C4-2B (cell line): ENCODE measurements at regions not wholly inside any gene's neighbourhood (a gene's known extent, or its start where the extent isn't known, plus 50 kb on each side); places are given as distances from the start of the nearest gene placed in this dataset.
A peak's percentile ranks its signal among the peaks of the same experiment; 100 is the strongest.

ENCODE experiments used
- H3K27ac ChIP-seq: fragments of 450-650 bp; 2 replicates; pipeline ENCODE4 v1.5.1; 2017
- ZFX ChIP-seq: fragments of 450-650 bp; IDR thresholded peaks from 2 replicates; pipeline ENCODE4 v1.6.1; 2017
- TF ChIP-seq, protein P1 (sequence below): fragments of 450-650 bp; conservative IDR thresholded peaks from 2 replicates; pipeline ENCODE4 v1.5.1; 2017; ENCODE audit warnings: mild to moderate bottlenecking

DNA sequence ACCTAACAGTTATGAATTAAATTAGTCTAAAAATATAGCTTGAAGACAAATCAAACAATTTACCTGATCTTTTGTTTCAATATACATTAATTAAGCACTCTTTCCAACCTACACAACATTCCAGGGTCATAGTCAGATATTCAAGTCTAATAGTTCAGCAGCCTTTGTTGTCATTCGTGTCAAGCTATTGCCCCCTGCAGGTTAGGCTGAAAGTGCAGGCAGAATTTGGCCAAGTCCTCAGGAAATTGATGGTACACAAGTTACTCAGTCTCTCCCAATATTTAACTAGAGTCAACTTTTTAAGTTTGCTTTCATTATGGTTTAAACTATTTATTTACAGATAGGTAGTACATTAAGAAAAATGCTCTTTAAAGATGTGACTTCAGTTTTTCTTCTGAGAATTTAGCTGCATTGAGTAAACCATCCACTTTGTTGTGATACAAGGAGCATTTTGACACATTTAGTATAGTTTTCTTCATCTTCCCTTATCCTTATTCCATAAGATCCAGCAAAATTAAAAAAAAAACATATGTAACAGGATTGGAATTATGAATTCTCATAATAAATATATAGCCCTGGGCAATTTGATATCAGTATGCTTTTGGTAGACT is 130.3 kb upstream of the DPYD start:
- H3K27ac ChIP-seq, result no peak overlapping the region
- TF ChIP-seq, protein P1, sequence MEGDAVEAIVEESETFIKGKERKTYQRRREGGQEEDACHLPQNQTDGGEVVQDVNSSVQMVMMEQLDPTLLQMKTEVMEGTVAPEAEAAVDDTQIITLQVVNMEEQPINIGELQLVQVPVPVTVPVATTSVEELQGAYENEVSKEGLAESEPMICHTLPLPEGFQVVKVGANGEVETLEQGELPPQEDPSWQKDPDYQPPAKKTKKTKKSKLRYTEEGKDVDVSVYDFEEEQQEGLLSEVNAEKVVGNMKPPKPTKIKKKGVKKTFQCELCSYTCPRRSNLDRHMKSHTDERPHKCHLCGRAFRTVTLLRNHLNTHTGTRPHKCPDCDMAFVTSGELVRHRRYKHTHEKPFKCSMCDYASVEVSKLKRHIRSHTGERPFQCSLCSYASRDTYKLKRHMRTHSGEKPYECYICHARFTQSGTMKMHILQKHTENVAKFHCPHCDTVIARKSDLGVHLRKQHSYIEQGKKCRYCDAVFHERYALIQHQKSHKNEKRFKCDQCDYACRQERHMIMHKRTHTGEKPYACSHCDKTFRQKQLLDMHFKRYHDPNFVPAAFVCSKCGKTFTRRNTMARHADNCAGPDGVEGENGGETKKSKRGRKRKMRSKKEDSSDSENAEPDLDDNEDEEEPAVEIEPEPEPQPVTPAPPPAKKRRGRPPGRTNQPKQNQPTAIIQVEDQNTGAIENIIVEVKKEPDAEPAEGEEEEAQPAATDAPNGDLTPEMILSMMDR, result peak; percentile 90
- TF ChIP-seq ZFX, result no peak

DNA sequence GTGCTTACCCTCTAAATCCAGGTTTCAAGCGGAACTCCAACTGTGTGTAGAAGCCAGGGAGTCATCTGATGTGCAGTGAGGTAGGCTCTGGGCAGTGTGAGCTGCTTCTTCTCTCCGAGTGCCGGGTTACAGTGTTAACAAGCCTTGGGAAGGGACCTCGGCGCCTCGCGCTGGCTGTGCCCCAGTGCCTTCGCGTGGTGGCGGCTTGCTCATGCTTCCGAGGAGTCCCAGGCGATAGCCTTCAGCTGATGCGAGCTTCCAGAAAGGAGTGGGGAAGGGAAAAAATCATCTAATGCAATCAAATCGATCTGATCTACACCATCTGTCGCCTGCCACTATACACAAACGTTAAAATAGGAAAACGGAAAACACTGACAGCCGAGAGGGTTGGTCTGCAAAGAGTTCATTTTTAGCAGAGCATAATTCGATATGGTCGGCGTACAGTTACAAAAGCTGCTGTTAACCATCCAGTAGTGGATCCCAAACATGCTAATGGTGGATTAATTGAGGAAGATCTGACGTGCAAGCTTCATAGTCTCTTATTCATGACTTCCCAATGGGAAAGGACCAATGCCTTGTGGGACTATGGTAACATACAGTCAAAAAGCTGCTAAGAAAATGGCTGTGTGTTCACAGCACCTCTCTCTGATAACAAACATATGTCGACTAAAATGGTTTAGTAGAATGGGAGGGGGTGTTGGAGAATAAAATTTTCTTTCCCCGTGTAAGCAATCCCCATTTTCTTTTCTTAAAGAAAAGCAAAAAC is 128.7 kb upstream of the DPYD start:
- H3K27ac ChIP-seq, result no peak overlapping the region
- no peak for TF ChIP-seq ZFX
- TF ChIP-seq, protein P1, result no peak

DNA sequence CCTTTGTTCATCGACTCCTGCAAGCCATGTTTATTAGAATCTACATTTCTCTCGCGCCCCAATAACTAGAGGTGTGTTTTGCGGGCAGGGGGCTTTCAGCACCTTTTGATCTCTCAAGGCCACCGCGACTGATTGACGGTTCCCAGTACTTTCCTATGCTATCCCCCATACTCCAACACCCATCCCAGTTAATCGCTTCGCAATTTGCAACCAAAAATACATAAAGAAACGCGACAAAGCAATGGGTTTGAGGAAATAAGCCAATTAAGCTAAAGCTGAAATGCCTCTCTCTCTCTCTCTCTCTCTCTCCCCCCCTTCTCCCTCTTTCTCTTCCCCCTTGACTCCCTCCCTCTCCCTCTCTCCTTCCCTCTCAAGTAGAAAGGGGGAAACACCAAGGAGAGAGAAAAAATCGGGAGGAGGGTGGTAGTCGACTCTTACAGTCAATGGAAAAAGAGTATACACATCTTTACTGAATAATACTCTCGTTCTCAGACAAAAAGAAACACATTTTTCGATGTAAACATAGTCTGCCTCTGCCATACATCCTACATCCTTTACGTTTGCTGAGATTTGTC is 128.0 kb upstream of the DPYD start:
- no peak overlapping the region for H3K27ac ChIP-seq
- TF ChIP-seq ZFX, result no peak
- TF ChIP-seq, protein P1, result no peak

DNA sequence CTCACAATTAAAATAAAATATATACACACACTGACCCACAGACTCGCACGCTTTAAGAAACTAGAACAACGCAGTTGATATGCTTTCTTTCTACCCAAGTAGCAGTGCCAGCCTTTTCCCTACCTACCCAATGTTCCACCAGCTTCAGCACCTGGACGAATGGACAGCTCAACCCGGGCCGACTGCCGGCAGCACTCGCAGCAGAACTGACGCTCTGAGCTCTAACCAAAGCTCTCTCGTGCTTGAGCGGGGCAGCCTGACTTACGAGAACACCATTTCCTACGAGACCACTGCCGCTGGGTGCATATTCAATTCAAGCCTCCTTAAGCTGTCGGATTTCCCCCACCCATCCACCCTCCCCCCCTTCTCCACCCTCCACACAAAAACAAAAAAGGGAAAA is 127.4 kb upstream of the DPYD start:
- TF ChIP-seq, protein P1, result no peak
- no peak for TF ChIP-seq ZFX

DNA sequence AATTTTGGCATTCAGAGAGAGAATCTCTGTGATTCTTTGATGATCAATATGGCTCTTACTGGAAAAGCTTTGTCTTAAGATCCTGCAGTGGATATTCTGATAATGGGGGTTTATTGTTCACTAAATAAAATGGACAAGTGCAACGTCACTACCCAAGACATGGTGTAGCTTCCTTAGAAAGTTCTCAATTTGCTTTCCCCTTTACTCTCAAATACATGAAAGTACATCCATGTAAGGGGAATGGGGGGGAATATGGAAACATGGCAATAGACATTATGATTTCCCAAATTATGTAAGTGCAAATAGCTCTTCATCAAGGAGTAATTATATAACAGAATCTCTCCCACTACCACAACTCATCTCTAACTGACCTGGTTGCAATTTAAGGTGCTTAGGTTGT is 126.3 kb upstream of the DPYD start:
- H3K27ac ChIP-seq, result no peak overlapping the region
- TF ChIP-seq, protein P1, result no peak
- no peak for TF ChIP-seq ZFX

More for the DNA sequence above, 127.4 kb upstream of the DPYD start:
- H3K27ac ChIP-seq, result no peak overlapping the region

DNA sequence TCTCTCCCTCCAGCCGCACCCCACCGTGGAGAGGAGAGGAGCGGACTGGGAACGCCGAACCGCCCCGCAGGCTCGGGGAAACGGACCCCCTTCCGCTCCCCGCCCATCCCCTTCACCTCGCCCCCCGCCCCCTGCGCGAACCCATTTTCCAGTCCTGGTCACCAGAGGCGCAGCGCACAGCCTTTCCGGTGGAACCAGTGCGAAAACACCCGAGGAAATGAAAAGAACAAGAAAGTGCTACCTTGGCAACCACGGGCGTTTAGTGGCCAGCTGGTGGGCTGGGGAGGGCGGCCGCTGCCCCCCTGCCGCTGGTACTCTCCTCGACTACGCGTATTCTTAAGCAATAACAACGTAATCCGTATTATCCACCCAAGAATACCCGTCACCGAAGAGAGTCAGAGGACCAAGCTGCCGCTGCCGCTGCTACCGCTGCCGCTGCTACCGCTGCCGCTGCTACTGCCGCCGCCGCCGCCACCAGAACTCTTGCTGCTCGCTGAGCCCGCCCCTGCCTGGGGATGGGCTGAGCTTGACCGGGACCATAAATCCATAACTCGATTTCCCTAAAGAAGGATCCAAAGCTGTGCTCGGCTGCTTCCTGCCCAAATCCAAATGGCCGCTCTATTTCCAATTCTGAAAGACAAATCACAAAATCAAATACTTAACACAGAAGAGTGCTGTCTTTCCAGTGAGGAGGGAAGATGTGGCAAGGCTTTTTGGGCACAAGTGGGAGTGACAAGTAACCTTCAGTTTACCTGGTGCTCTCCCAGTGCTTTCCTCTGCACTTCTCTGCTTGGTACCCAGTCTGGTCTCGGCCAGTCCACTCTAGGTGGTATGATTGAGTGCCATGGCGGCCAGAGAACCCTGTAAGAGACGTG is 125.2 kb upstream of the DPYD start:
- no peak for TF ChIP-seq ZFX
- TF ChIP-seq, protein P1, result no peak
- no peak overlapping the region for H3K27ac ChIP-seq
